ENCODE measurements at regions not wholly inside any gene's neighbourhood (a gene's known extent, or its start where the extent isn't known, plus 50 kb on each side); places are given as distances from the start of the nearest gene placed in this dataset.

DNA sequence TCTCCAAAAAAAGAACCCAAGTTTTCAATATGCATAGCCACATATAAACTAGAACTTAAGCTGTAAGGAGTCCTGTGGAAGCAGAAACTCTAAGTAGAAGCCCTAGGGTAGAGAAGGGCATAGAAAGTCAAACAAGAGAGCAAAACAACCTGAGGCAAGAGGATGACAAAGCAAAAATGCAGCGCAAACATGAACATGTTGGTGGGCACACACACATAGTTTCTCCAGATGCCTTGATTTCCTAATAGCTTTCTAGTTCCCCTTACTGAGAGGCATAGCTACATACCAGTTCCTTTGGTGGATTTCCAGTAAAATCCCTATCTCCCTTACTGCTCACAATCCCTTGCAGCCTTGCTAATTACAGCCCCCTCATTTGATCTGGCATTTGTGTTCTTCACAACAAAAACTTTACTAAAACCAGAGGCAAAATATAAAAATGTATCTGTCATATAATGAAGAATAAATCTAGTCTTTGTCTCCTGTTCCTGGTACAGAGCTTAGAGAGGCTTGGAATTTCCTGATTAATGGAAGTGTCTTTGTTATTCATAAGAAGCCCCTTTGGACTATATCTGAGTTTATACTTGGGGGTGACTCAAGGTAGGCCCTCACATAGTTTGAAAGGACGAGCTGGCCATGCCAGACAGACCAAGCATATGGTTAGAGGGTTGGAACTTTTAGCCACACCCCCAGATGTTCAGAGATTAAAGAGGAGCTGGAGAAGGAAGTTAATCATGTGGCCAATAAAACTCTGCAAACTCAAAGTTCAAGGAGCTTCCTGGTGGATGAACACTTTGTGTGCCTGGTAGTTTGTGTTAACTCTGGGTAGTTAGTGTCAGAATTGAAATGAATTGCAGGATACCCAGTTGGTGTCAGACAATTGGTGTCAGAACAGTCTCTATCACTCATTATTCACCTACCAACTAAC, 52.7 kb upstream of the ZCCHC13 start:
- Histone ChIP-seq H3K27ac (ENCODE audit: low read depth, low read length) (peak overlapping the region; percentile 89), H4K8ac (ENCODE audit: low read depth, low read length) (no peak overlapping the region), H3K18ac (ENCODE audit: low read length) (peak overlapping the region; percentile 68), H3K36me3 (ENCODE audit: control insufficient read depth, insufficient read depth, low read length) (no peaks in the 10 kb centered on the region), H4K5ac (ENCODE audit: low read length) (no peak overlapping the region), H2BK5ac (ENCODE audit: low read length) (peak overlapping the region; percentile 50), H3K56ac (ENCODE audit: low read length) (peak overlapping the region; percentile 70), H2BK15ac (replicated peaks; ENCODE audit: low read depth) (no peak overlapping the region), H2AK5ac (ENCODE audit: low read length) (no peak overlapping the region), H3K79me2 (ENCODE audit: control insufficient read depth, insufficient read depth, low read length) (no peaks in the 10 kb centered on the region), H3K4ac (ENCODE audit: low read depth, low read length) (peak overlapping the region; percentile 36), H3K9ac (ENCODE audit: low read length) (no peak overlapping the region), H3K79me1 (ENCODE audit: low read length) (no peaks in the 10 kb centered on the region), H3K4me2 (ENCODE audit: low read length) (no peak overlapping the region), H3K4me1 (ENCODE audit: control insufficient read depth, low read depth, low read length) (no peaks in the 10 kb centered on the region), H3K23ac (ENCODE audit: low read length) (no peak overlapping the region), H2BK120ac (ENCODE audit: low read depth, low read length) (peak overlapping the region; percentile 82), H3K4me3 (ENCODE audit: low read length) (no peak overlapping the region), H3K27me3 (ENCODE audit: insufficient read depth, low read length, poor library complexity) (no peaks in the 10 kb centered on the region)
- peak; percentile 53 for DNase-seq
- no CpG with 5 or more reads among the region's 2 CpGs for WGBS (ENCODE audit: extremely low coverage, insufficient coverage, low lambda C conversion rate)

DNA sequence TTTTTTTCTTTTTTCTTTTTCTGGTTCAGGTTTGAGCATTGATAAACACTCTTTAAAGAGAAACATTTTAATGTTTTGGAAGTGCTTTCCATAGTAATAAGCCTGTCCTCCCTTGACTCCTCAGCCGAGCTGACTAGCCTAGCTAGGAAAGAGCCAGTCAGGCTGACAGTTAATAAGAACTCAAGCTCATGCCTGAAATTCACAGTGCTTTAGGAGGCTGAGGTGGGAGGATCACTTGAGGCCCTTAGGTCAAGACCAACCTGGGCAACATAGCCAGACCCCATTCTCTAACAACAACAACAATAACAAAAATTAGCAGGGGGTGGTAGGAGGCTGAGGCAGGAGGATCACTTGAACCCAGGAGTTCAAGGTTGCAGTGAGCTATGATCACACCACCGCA, 53.4 kb upstream of the ZCCHC13 start:
- Histone ChIP-seq H3K79me2 (ENCODE audit: control insufficient read depth, insufficient read depth, low read length) (no peaks in the 10 kb centered on the region), H3K27me3 (ENCODE audit: insufficient read depth, low read length, poor library complexity) (no peaks in the 10 kb centered on the region), H2BK5ac (ENCODE audit: low read length) (peak overlapping the region; percentile 50), H3K4me2 (ENCODE audit: low read length) (no peak overlapping the region), H3K27ac (ENCODE audit: low read depth, low read length) (peak overlapping the region; percentile 89), H3K79me1 (ENCODE audit: low read length) (no peaks in the 10 kb centered on the region), H3K4me1 (ENCODE audit: control insufficient read depth, low read depth, low read length) (no peaks in the 10 kb centered on the region), H2BK120ac (ENCODE audit: low read depth, low read length) (peak overlapping the region; percentile 82), H4K5ac (ENCODE audit: low read length) (no peak overlapping the region), H3K36me3 (ENCODE audit: control insufficient read depth, insufficient read depth, low read length) (no peaks in the 10 kb centered on the region), H3K9ac (ENCODE audit: low read length) (no peak overlapping the region), H3K18ac (ENCODE audit: low read length) (peak overlapping the region; percentile 68), H3K4ac (ENCODE audit: low read depth, low read length) (peak overlapping the region; percentile 36), H2BK15ac (replicated peaks; ENCODE audit: low read depth) (no peak overlapping the region), H3K23ac (ENCODE audit: low read length) (no peak overlapping the region), H2AK5ac (ENCODE audit: low read length) (no peak overlapping the region), H3K4me3 (ENCODE audit: low read length) (no peak overlapping the region), H3K56ac (ENCODE audit: low read length) (peak overlapping the region; percentile 70), H4K8ac (ENCODE audit: low read depth, low read length) (no peak overlapping the region)
- peak; percentile 26 for DNase-seq
- no CpG with 5 or more reads among the region's 2 CpGs for WGBS (ENCODE audit: extremely low coverage, insufficient coverage, low lambda C conversion rate)

- H3K4me2 ChIP-seq (ENCODE audit: low read length), result no peak overlapping the region
- no peak overlapping the region for H3K9ac ChIP-seq (ENCODE audit: low read length)
- H3K4me3 ChIP-seq (ENCODE audit: low read length), result no peak overlapping the region
- no peak overlapping the region for H3K18ac ChIP-seq (ENCODE audit: low read length)
- no peaks in the 10 kb centered on the region for H3K27me3 ChIP-seq (ENCODE audit: insufficient read depth, low read length, poor library complexity)
- peak; percentile 97 for DNase-seq
- no peak overlapping the region for H4K8ac ChIP-seq (ENCODE audit: low read depth, low read length)
- no peak overlapping the region for H2BK5ac ChIP-seq (ENCODE audit: low read length)
- no peak overlapping the region for H4K5ac ChIP-seq (ENCODE audit: low read length)
- no peaks in the 10 kb centered on the region for H3K79me2 ChIP-seq (ENCODE audit: control insufficient read depth, insufficient read depth, low read length)
- no peak overlapping the region for H2BK120ac ChIP-seq (ENCODE audit: low read depth, low read length)
- H3K27ac ChIP-seq (ENCODE audit: low read depth, low read length), result no peak overlapping the region
- H3K36me3 ChIP-seq (ENCODE audit: control insufficient read depth, insufficient read depth, low read length), result no peaks in the 10 kb centered on the region
- H2BK15ac ChIP-seq (replicated peaks; ENCODE audit: low read depth), result no peak overlapping the region
- WGBS (ENCODE audit: extremely low coverage, insufficient coverage, low lambda C conversion rate), result no CpG with 5 or more reads among the region's 11 CpGs
- H3K23ac ChIP-seq (ENCODE audit: low read length), result no peak overlapping the region
- H2AK5ac ChIP-seq (ENCODE audit: low read length), result no peak overlapping the region
- no peaks in the 10 kb centered on the region for H3K4me1 ChIP-seq (ENCODE audit: control insufficient read depth, low read depth, low read length)
- H3K79me1 ChIP-seq (ENCODE audit: low read length), result no peaks in the 10 kb centered on the region
- no peak overlapping the region for H3K56ac ChIP-seq (ENCODE audit: low read length)
- no peak overlapping the region for H3K4ac ChIP-seq (ENCODE audit: low read depth, low read length)
These were observed 54.0 kb upstream of the ZCCHC13 start for GRCh38 chrX:74249963-74250362.

GRCh38 chrX:74248889-74249288, 55.1 kb upstream of the ZCCHC13 start:
- peak overlapping the region; percentile 95 for H3K18ac ChIP-seq (ENCODE audit: low read length)
- H2BK15ac ChIP-seq (replicated peaks; ENCODE audit: low read depth), result no peak overlapping the region
- H2AK5ac ChIP-seq (ENCODE audit: low read length), result no peak overlapping the region
- H4K8ac ChIP-seq (ENCODE audit: low read depth, low read length), result no peak overlapping the region
- H3K23ac ChIP-seq (ENCODE audit: low read length), result no peak overlapping the region
- no peak overlapping the region for H3K4me2 ChIP-seq (ENCODE audit: low read length)
- no peaks in the 10 kb centered on the region for H3K36me3 ChIP-seq (ENCODE audit: control insufficient read depth, insufficient read depth, low read length)
- H3K79me1 ChIP-seq (ENCODE audit: low read length), result no peaks in the 10 kb centered on the region
- no peaks in the 10 kb centered on the region for H3K79me2 ChIP-seq (ENCODE audit: control insufficient read depth, insufficient read depth, low read length)
- peak overlapping the region; percentile 78 for H2BK5ac ChIP-seq (ENCODE audit: low read length)
- H3K4ac ChIP-seq (ENCODE audit: low read depth, low read length), result peak overlapping the region; percentile 87
- peak overlapping the region; percentile 59 for H3K9ac ChIP-seq (ENCODE audit: low read length)
- WGBS (ENCODE audit: extremely low coverage, insufficient coverage, low lambda C conversion rate), result no CpG with 5 or more reads among the region's 4 CpGs
- DNase-seq, result peak; percentile 68
- H3K56ac ChIP-seq (ENCODE audit: low read length), result peak overlapping the region; percentile 83
- H3K4me3 ChIP-seq (ENCODE audit: low read length), result no peak overlapping the region
- H2BK120ac ChIP-seq (ENCODE audit: low read depth, low read length), result no peak overlapping the region
- no peaks in the 10 kb centered on the region for H3K4me1 ChIP-seq (ENCODE audit: control insufficient read depth, low read depth, low read length)
- H3K27ac ChIP-seq (ENCODE audit: low read depth, low read length), result peak overlapping the region; percentile 88
- no peak overlapping the region for H4K5ac ChIP-seq (ENCODE audit: low read length)
- H3K27me3 ChIP-seq (ENCODE audit: insufficient read depth, low read length, poor library complexity), result no peaks in the 10 kb centered on the region

GRCh38 chrX:74246524-74246923, 57.5 kb upstream of the ZCCHC13 start:
- H2BK5ac ChIP-seq (ENCODE audit: low read length), result no peak overlapping the region
- no peaks in the 10 kb centered on the region for H3K27me3 ChIP-seq (ENCODE audit: insufficient read depth, low read length, poor library complexity)
- no peaks in the 10 kb centered on the region for H3K79me1 ChIP-seq (ENCODE audit: low read length)
- DNase-seq, result no peak
- H3K4ac ChIP-seq (ENCODE audit: low read depth, low read length), result no peak overlapping the region
- H3K56ac ChIP-seq (ENCODE audit: low read length), result no peak overlapping the region
- H2AK5ac ChIP-seq (ENCODE audit: low read length), result no peak overlapping the region
- no peaks in the 10 kb centered on the region for H3K4me1 ChIP-seq (ENCODE audit: control insufficient read depth, low read depth, low read length)
- no peak overlapping the region for H3K23ac ChIP-seq (ENCODE audit: low read length)
- H3K18ac ChIP-seq (ENCODE audit: low read length), result no peak overlapping the region
- H3K4me3 ChIP-seq (ENCODE audit: low read length), result no peak overlapping the region
- no peak overlapping the region for H3K27ac ChIP-seq (ENCODE audit: low read depth, low read length)
- H4K8ac ChIP-seq (ENCODE audit: low read depth, low read length), result no peak overlapping the region
- H2BK15ac ChIP-seq (replicated peaks; ENCODE audit: low read depth), result no peak overlapping the region
- no peak overlapping the region for H4K5ac ChIP-seq (ENCODE audit: low read length)
- no peak overlapping the region for H2BK120ac ChIP-seq (ENCODE audit: low read depth, low read length)
- no peaks in the 10 kb centered on the region for H3K79me2 ChIP-seq (ENCODE audit: control insufficient read depth, insufficient read depth, low read length)
- no peak overlapping the region for H3K4me2 ChIP-seq (ENCODE audit: low read length)
- no peak overlapping the region for H3K9ac ChIP-seq (ENCODE audit: low read length)
- H3K36me3 ChIP-seq (ENCODE audit: control insufficient read depth, insufficient read depth, low read length), result no peaks in the 10 kb centered on the region

Data from mesendoderm (in vitro differentiated cells).